Embryonic facial prominence (tissue), 1 donor: ENCODE measurements at regions not wholly inside any gene's neighbourhood (a gene's known extent, or its start where the extent isn't known, plus 50 kb on each side); places are given as distances from the start of the nearest gene placed in this dataset.

ENCODE experiments used
- DNase-seq: peaks from one replicate; pipeline ENCODE4 v3.0.0-alpha.2; 2016; ENCODE audit errors: extremely low spot score

GRCh38 chr15:70165716-70166284, 68.1 kb upstream of the TLE3 start:
- DNase-seq = no peak

GRCh38 chr15:70164910-70165715, 67.4 kb upstream of the TLE3 start:
- no peak for DNase-seq

- DNase-seq = no peak
These were observed 66.6 kb upstream of the TLE3 start for GRCh38 chr15:70164156-70164900.

GRCh38 chr15:70160803-70161565, 63.3 kb upstream of the TLE3 start:
- no peak for DNase-seq

GRCh38 chr15:70160267-70160666, 62.5 kb upstream of the TLE3 start:
- no peak for DNase-seq

- no peak for DNase-seq
These were observed 61.9 kb upstream of the TLE3 start for GRCh38 chr15:70159713-70160009.

GRCh38 chr15:70159001-70159712, 61.4 kb upstream of the TLE3 start:
- no peak for DNase-seq

- DNase-seq = no peak
These were observed 60.7 kb upstream of the TLE3 start for GRCh38 chr15:70158309-70159000.

GRCh38 chr15:70156671-70157271, 59.1 kb upstream of the TLE3 start:
- no peak for DNase-seq

GRCh38 chr15:70154718-70155347, 57.1 kb upstream of the TLE3 start:
- DNase-seq = no peak

GRCh38 chr15:70153921-70154717, 56.4 kb upstream of the TLE3 start:
- no peak for DNase-seq

GRCh38 chr15:70152070-70152480, 54.4 kb upstream of the TLE3 start:
- DNase-seq = no peak

GRCh38 chr15:70151462-70151861, 53.7 kb upstream of the TLE3 start:
- no peak for DNase-seq

- no peak for DNase-seq
These were observed 53.3 kb upstream of the TLE3 start for GRCh38 chr15:70151003-70151402.

- no peak for DNase-seq
These were observed 52.7 kb upstream of the TLE3 start for GRCh38 chr15:70150405-70150747.

GRCh38 chr15:70149667-70150404, 52.1 kb upstream of the TLE3 start:
- DNase-seq = no peak

- DNase-seq = no peak
These were observed 50.1 kb upstream of the TLE3 start for GRCh38 chr15:70147778-70148177.
